Cardiac fibroblast (primary cell): ENCODE measurements at regions not wholly inside any gene's neighbourhood (a gene's known extent, or its start where the extent isn't known, plus 50 kb on each side); places are given as distances from the start of the nearest gene placed in this dataset.

Experiments
- DNase-seq, 2 donors: peaks; one replicate each; pipeline versions ENCODE4 v3.0.0 to v3.0.0-alpha.2; 2010; ENCODE audit warnings: low read depth in 2 of 2
- H3K4me3 ChIP-seq, 2 donors: replicated peaks in 1 of 2; 1 replicate in 1 of 2; 2 replicates in 1 of 2; pipeline ENCODE4 v1.5.1; 2011; ENCODE audit warnings: low read depth in 2 of 2, low read length in 2 of 2, mild to moderate bottlenecking in 2 of 2, moderate library complexity in 1 of 2
- CTCF ChIP-seq: IDR thresholded peaks from one replicate; pipeline ENCODE4 v1.5.1; 2011; ENCODE audit warnings: low read depth, mild to moderate bottlenecking, low read length, inconsistent platforms

GRCh38 chr13:28590461-28590860 lies 68.5 kb upstream of the POMP start:
- TF ChIP-seq CTCF: no peak
- no peak overlapping the region for H3K4me3 ChIP-seq
- no peak for DNase-seq

DNA sequence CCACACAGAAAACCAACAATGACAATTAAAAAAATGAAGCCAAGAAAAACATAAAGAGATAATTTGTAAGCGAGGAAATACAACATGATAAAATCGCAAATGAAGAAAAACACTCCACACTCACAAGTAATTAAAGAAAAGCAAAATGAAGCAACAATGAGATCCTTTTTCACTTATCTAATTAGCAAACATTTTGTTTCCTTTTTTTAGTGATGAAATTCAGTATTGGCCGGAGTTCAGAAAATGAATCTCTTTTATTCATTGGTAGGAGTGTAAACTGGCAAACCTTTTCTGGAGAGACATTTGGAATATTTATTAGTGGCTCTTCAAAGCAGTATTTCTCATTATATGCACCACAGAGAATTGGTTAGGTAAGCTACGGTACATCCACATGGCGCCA lies 70.6 kb upstream of the POMP start:
- H3K4me3 ChIP-seq: no peak overlapping the region
- no peak for TF ChIP-seq CTCF
- DNase-seq: no peak

DNA sequence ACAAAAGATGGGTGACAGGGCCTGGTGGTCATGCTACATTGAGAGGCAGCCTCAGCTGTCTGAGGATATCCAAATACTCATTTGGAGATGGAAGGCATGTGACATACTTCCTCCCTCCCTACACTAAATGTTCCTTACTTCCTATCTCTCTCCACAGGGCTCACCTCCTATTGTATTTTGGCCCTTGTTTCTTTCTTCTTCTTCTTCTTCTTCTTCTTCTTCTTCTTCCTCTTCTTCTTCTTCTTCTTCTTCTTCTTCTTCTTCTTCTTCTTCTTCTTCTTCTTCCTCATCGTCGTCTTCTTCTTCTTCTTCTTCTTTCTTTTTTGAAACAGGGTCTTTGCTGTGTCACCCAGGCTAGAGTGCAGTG lies 71.8 kb upstream of the POMP start:
- no peak overlapping the region for H3K4me3 ChIP-seq
- TF ChIP-seq CTCF: no peak
- DNase-seq: no peak

DNA sequence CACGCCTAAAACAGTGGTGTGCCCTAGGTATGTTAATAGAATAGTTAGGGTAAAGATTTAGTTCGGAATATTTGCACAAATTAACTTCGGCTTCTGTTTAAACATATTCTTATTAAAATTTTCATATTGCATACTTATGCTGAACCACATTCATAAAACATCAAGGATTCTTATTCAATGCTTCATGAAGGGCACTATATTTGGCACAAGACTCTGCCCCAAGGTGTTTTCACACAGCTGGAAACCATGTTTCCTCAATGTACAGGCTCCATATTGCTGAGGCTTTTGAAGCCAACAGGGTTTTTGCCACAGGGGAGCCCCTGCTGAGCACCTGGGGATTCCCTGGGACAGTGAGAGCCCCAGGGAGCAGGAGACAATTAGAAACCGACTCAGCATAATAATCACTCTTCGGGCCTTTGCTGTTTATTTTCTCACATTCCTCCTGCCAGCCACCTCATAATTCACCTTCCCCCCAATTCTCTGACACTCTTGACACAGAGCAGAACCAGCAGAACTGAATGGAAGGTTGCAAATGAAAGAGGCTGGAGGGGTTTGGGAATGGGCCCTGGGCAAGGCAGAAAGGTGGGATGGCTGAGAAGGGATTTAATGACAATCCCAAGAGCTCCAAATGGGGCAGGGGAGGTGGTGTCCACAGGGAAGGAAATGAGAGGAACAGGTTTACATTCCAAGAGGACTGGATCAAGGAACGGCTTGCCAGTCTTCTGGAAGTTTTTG lies 72.3 kb upstream of the POMP start:
- H3K4me3 ChIP-seq: no peak overlapping the region
- no peak for DNase-seq
- no peak for TF ChIP-seq CTCF

- H3K4me3 ChIP-seq: no peak overlapping the region
- TF ChIP-seq CTCF: no peak
- no peak for DNase-seq
Observed at GRCh38 chr13:28585561-28585960, 73.4 kb upstream of the POMP start.

DNA sequence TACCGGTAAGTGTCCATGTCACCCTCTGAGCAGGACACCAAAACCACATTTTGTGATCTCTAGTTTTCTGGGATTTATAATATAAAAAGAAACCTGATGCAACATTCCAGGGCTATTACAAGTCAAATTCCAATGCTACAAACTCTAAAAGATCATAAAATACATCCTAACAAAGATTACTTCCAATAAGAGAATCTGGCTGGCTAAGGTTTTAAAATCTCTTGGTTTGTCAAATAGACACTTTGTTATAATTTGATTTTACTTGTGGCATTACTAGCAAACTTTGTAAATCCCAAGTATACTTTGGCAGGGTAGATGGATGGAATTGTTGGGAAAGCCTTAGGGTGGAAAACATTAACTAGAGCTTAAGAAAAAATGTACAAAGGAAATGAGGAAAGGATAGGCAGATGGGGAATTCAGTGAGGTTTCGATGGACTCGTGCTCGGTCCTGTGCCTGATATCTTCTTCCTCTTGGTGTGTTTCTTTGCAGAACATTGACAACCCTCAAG lies 74.0 kb upstream of the POMP start:
- peak; percentile 15 to 44 for DNase-seq
- no peak for TF ChIP-seq CTCF
- H3K4me3 ChIP-seq: no peak overlapping the region

- no peak for TF ChIP-seq CTCF
- DNase-seq: no peak
- H3K4me3 ChIP-seq: no peak overlapping the region
Observed at GRCh38 chr13:28583651-28584091, 75.3 kb upstream of the POMP start.
